ENCODE measurements at regions not wholly inside any gene's neighbourhood (a gene's known extent, or its start where the extent isn't known, plus 50 kb on each side); places are given as distances from the start of the nearest gene placed in this dataset.

DNA sequence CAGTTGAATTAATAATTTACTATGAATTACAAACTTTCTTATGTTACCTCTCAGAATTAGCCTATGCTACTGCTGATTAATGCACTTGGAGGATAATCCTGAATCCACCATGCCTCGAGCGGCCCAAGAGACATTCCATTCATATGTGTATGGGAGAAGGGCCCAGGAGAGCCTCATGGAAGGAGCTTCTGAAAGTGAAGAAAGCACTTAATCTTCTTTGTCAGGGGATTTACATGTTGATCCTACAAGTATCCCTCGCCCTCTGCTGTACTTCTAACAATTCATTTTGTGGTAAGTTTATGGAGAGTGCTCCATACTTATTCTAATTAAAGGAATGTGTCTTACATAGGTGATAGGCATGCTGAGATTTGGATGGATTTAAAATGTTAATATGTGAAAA, 1189.1 kb upstream of the NXPH2 start:
- Histone ChIP-seq H3K4me1 (ENCODE audit: low read length) (no peaks in the 10 kb centered on the region), H3K79me2 (ENCODE audit: low read length) (no peaks in the 10 kb centered on the region), H3K4me2 (ENCODE audit: low read length) (no peak overlapping the region), H3K4me3 (ENCODE audit: low read length) (no peak overlapping the region), H3K9ac (ENCODE audit: low read length) (no peak overlapping the region), H3K27ac (ENCODE audit: low read length) (no peak overlapping the region), H2AFZ (ENCODE audit: low read depth, low read length) (no peak overlapping the region), H3K27me3 (ENCODE audit: low read depth, low read length) (no peaks in the 10 kb centered on the region), H3K9me3 (ENCODE audit: insufficient read depth, low read length) (no peaks in the 10 kb centered on the region), H3K36me3 (replicated peaks; ENCODE audit: low read depth, low read length) (no peaks in the 10 kb centered on the region), H4K20me1 (ENCODE audit: insufficient read depth, low read length) (no peaks in the 10 kb centered on the region)
- no peak for TF ChIP-seq EZH2phosphoT487 (IDR thresholded peaks at IDR 0.05; ENCODE audit: low read depth)
- TF ChIP-seq, protein P1, sequence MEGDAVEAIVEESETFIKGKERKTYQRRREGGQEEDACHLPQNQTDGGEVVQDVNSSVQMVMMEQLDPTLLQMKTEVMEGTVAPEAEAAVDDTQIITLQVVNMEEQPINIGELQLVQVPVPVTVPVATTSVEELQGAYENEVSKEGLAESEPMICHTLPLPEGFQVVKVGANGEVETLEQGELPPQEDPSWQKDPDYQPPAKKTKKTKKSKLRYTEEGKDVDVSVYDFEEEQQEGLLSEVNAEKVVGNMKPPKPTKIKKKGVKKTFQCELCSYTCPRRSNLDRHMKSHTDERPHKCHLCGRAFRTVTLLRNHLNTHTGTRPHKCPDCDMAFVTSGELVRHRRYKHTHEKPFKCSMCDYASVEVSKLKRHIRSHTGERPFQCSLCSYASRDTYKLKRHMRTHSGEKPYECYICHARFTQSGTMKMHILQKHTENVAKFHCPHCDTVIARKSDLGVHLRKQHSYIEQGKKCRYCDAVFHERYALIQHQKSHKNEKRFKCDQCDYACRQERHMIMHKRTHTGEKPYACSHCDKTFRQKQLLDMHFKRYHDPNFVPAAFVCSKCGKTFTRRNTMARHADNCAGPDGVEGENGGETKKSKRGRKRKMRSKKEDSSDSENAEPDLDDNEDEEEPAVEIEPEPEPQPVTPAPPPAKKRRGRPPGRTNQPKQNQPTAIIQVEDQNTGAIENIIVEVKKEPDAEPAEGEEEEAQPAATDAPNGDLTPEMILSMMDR (IDR thresholded peaks at IDR 0.05; ENCODE audit: low read depth, low read length): no peak

DNA sequence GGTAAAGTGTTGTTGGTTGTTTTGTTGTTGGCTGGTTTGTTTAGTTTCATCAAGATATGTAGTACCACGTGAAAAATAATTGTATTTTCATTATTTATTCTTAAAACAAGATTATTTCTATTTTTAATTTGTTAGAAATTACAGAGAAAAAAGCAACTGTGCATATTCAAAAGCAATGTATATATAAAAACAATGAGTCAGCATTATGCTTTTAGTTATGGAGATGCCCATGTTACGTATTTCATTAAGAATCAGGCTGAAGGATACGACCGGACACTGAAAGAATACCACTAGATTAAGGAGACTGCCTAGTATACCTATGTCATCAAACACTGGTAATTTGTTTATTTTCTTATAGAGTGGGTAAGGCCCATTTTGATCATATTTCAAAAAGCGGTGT, 1188.4 kb upstream of the NXPH2 start:
- Histone ChIP-seq H3K4me2 (ENCODE audit: low read length) (no peak overlapping the region), H3K4me1 (ENCODE audit: low read length) (no peaks in the 10 kb centered on the region), H2AFZ (ENCODE audit: low read depth, low read length) (no peak overlapping the region), H3K9ac (ENCODE audit: low read length) (no peak overlapping the region), H4K20me1 (ENCODE audit: insufficient read depth, low read length) (no peaks in the 10 kb centered on the region), H3K9me3 (ENCODE audit: insufficient read depth, low read length) (no peaks in the 10 kb centered on the region), H3K36me3 (replicated peaks; ENCODE audit: low read depth, low read length) (no peaks in the 10 kb centered on the region), H3K27ac (ENCODE audit: low read length) (no peak overlapping the region), H3K27me3 (ENCODE audit: low read depth, low read length) (no peaks in the 10 kb centered on the region), H3K79me2 (ENCODE audit: low read length) (no peaks in the 10 kb centered on the region), H3K4me3 (ENCODE audit: low read length) (no peak overlapping the region)
- TF ChIP-seq, protein P1 (IDR thresholded peaks at IDR 0.05; ENCODE audit: low read depth, low read length): no peak
- no peak for TF ChIP-seq EZH2phosphoT487 (IDR thresholded peaks at IDR 0.05; ENCODE audit: low read depth)

DNA sequence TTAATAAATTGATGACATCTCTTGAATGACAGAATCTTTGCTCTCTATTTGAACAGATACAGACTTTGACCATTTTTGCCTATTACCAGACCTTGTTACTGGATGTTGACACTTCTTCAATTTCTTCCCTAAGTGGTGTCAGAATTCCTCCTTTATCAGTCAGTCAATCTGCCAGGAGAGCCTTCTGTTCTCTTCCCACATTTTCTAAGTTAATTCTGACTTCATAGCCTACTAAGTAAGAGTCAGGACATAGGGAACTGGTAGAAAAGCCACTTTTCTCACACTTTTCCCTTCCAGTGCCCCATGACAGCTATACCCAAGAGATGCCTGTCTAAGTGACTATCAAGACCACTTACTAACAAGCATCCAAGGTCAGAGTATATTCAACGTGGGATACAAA, 1187.5 kb upstream of the NXPH2 start:
- Histone ChIP-seq H4K20me1 (ENCODE audit: insufficient read depth, low read length) (no peaks in the 10 kb centered on the region), H3K4me1 (ENCODE audit: low read length) (no peaks in the 10 kb centered on the region), H3K27ac (ENCODE audit: low read length) (no peak overlapping the region), H2AFZ (ENCODE audit: low read depth, low read length) (no peak overlapping the region), H3K4me2 (ENCODE audit: low read length) (no peak overlapping the region), H3K36me3 (replicated peaks; ENCODE audit: low read depth, low read length) (no peaks in the 10 kb centered on the region), H3K9me3 (ENCODE audit: insufficient read depth, low read length) (no peaks in the 10 kb centered on the region), H3K27me3 (ENCODE audit: low read depth, low read length) (no peaks in the 10 kb centered on the region), H3K9ac (ENCODE audit: low read length) (no peak overlapping the region), H3K4me3 (ENCODE audit: low read length) (no peak overlapping the region), H3K79me2 (ENCODE audit: low read length) (no peaks in the 10 kb centered on the region)
- TF ChIP-seq, protein P1 (IDR thresholded peaks at IDR 0.05; ENCODE audit: low read depth, low read length): no peak
- no peak for TF ChIP-seq EZH2phosphoT487 (IDR thresholded peaks at IDR 0.05; ENCODE audit: low read depth)

DNA sequence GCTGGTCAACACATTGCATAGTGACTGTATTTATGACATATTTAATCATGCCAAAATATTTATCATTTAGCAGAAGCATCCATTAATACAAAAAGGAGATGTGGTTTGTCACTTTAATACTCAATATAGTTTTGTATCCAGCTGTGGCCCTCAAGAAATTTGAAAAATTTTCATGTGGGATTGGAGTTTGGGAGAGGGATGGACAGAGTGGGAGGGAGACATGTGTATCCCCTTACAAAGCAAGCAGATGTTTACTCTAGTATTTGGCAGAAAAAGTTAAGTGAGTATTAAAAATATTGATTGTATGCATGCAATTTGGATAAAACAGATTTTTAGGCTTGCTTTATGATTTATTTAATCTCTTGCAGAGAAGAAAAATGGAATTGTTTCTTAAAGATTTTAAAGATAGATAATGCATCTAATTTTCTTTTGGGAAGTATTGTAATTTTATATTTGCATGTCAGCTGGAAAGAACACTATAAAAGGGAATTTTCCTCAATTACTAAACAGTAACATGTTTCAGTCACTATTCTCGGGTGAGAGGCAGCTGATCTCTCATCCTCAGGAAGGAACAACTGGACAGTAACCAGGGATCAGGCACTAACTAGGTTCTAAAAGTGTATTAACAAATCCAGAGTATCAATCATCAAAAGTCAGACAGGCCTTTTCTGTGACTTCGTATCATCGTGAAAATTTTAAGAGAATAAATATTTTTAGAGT, 1184.7 kb upstream of the NXPH2 start:
- no peak overlapping the region for H3K27ac ChIP-seq (ENCODE audit: low read length)
- no peak overlapping the region for H3K9ac ChIP-seq (ENCODE audit: low read length)

More for the DNA sequence above, 1184.7 kb upstream of the NXPH2 start:
- H4K20me1 ChIP-seq (ENCODE audit: insufficient read depth, low read length): no peaks in the 10 kb centered on the region
- H3K4me1 ChIP-seq (ENCODE audit: low read length): no peaks in the 10 kb centered on the region
- no peaks in the 10 kb centered on the region for H3K27me3 ChIP-seq (ENCODE audit: low read depth, low read length)
- no peak overlapping the region for H3K4me3 ChIP-seq (ENCODE audit: low read length)
- no peaks in the 10 kb centered on the region for H3K9me3 ChIP-seq (ENCODE audit: insufficient read depth, low read length)
- no peak for TF ChIP-seq EZH2phosphoT487 (IDR thresholded peaks at IDR 0.05; ENCODE audit: low read depth)
- TF ChIP-seq, protein P1 (IDR thresholded peaks at IDR 0.05; ENCODE audit: low read depth, low read length): no peak
- H3K36me3 ChIP-seq (replicated peaks; ENCODE audit: low read depth, low read length): no peaks in the 10 kb centered on the region
- H3K79me2 ChIP-seq (ENCODE audit: low read length): no peaks in the 10 kb centered on the region
- H2AFZ ChIP-seq (ENCODE audit: low read depth, low read length): no peak overlapping the region
- H3K4me2 ChIP-seq (ENCODE audit: low read length): no peak overlapping the region

Measured in OCI-LY3 (cell line).